ENCODE measurements at regions not wholly inside any gene's neighbourhood (a gene's known extent, or its start where the extent isn't known, plus 50 kb on each side); places are given as distances from the start of the nearest gene placed in this dataset.

- TF ChIP-seq POLR2A (IDR thresholded peaks at IDR 0.05) (no peak), CTCF (IDR thresholded peaks at IDR 0.05) (no peak)
These were observed 55.0 kb upstream of the CDH12 start for GRCh38 chr5:22908129-22908528.
